ENCODE measurements at regions not wholly inside any gene's neighbourhood (a gene's known extent, or its start where the extent isn't known, plus 50 kb on each side); places are given as distances from the start of the nearest gene placed in this dataset.

GRCh38 chr9:18202924-18203323 is 271.0 kb upstream of the ADAMTSL1 start:
- no peak overlapping the region for H3K27ac ChIP-seq (ENCODE audit: extremely low read depth, low read depth, low read length)
- H2AFZ ChIP-seq (ENCODE audit: low read depth, low read length), result no peak overlapping the region
- H3K27me3 ChIP-seq (ENCODE audit: control insufficient read depth in 2 of 2, insufficient read depth in 2 of 2, low read length in 2 of 2), result no peaks in the 10 kb centered on the region
- H3K9me1 ChIP-seq (ENCODE audit: control insufficient read depth, insufficient read depth, low read length), result no peaks in the 10 kb centered on the region
- no peaks in the 10 kb centered on the region for H3K36me3 ChIP-seq (ENCODE audit: control insufficient read depth, insufficient read depth, low read length)
- no peaks in the 10 kb centered on the region for H4K20me1 ChIP-seq (replicated peaks; ENCODE audit: control insufficient read depth, insufficient read depth, low read length)
- 0% methylated on average over 3 of the region's 4 CpGs for WGBS (ENCODE audit: insufficient coverage, low coverage, missing lambda C conversion rate)
- no peak overlapping the region for H3K4me3 ChIP-seq
- H3K79me2 ChIP-seq (ENCODE audit: control insufficient read depth, insufficient read depth, low read length), result no peaks in the 10 kb centered on the region
- ChIA-PET CTCF (ENCODE audit: low intra/inter-chr PET ratio) (no interaction called here), POLR2A (no interaction called here)
- BruUV-seq (replicated peaks), result no TSS peak
- no peak for DNase-seq (ENCODE audit: extremely low read depth in 1 of 4, low spot score in 3 of 4)
- in situ Hi-C loops (cut with MboI) (no loop called here), intact Hi-C loops (cut with micrococcal nuclease) (no loop called here)
- H3K9ac ChIP-seq (ENCODE audit: insufficient read depth in 1 of 2, low read depth in 2 of 2, low read length in 2 of 2), result no peak overlapping the region
- no peaks in the 10 kb centered on the region for H3K9me3 ChIP-seq (replicated peaks; ENCODE audit: control insufficient read depth, insufficient read depth, low read depth, low read length)
- no peak for TF ChIP-seq BCOR (IDR thresholded peaks at IDR 0.05)
- TF ChIP-seq ZNF57 (CRISPR knock-in tag; IDR thresholded peaks at IDR 0.05), result no peak
- TF ChIP-seq NR3C1 (CRISPR knock-in tag; IDR thresholded peaks at IDR 0.05), result no peak
- TF ChIP-seq E2F4 (CRISPR knock-in tag; IDR thresholded peaks at IDR 0.05; ENCODE audit: low read depth), result no peak
- TF ChIP-seq ZBTB26 (CRISPR knock-in tag; IDR thresholded peaks at IDR 0.05), result no peak
- TF ChIP-seq ZBTB33 (CRISPR knock-in tag; IDR thresholded peaks at IDR 0.05), result no peak
- TF ChIP-seq SIX5 (IDR thresholded peaks at IDR 0.05; ENCODE audit: borderline replicate concordance in 1 of 2, insufficient read depth in 1 of 2, low read depth in 1 of 2, low read length in 2 of 2), result no peak
- no peak for TF ChIP-seq ZKSCAN1 (IDR thresholded peaks at IDR 0.05; ENCODE audit: low read depth, low read length)
- no peak for TF ChIP-seq ZNF277 (CRISPR knock-in tag; IDR thresholded peaks at IDR 0.05; ENCODE audit: borderline replicate concordance)
- no peaks in the 10 kb centered on the region for H3K4me1 ChIP-seq (replicated peaks in 1 of 2; ENCODE audit: control insufficient read depth in 2 of 2, insufficient read depth in 2 of 2, low read length in 2 of 2)
- no peak overlapping the region for H3K4me2 ChIP-seq (ENCODE audit: insufficient read depth, low read length)
- no peak for FAIRE-seq
- no peak for ATAC-seq

All from K562 (cell line).